GM13977 (cell line): ENCODE measurements at regions not wholly inside any gene's neighbourhood (a gene's known extent, or its start where the extent isn't known, plus 50 kb on each side); places are given as distances from the start of the nearest gene placed in this dataset.

Source experiments
- DNase-seq: peaks from one replicate; pipeline ENCODE4 v3.0.0; 2012; ENCODE audit warnings: low spot score
- CTCF ChIP-seq: IDR thresholded peaks from 2 replicates; pipeline ENCODE4 v1.5.1; 2012; ENCODE audit warnings: mild to moderate bottlenecking, control low read depth; ENCODE audit not compliant: insufficient read depth; ENCODE audit errors: extremely low read depth, missing control alignments
- in situ Hi-C: fragments of 300-500 bp; cut with MboI; formaldehyde crosslinking; loops from one replicate; pipeline ENCODE4 v1.12.0; 2022; ENCODE audit warnings: low sequenced_read_pairs, low pct_unique_long_range_greater_than_20kb, mixed read lengths, inconsistent platforms; ENCODE audit not compliant: unreplicated experiment

GRCh38 chr3:62954580-62954979 is 79.4 kb upstream of the CADPS start:
- in situ Hi-C loops: no loop called here
- DNase-seq: no peak

DNA sequence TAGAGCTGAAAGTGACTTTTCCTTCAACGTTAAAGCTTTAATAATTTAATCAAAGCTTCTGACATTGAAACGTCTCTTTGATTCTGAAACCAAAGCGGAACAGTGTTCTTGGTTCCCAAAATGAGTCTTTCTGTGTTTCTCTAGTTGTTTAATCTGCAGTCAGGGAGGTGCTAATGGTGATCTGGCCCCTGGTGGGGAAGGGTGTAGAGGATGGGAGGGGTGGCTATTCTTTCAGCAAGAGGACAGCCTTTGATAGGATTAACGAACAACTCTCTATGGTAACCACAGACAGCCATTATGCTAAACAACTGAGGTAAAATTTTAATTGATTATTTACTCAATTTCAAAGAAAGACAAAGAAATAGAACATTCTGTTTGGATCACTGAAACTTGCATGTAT is 79.9 kb upstream of the CADPS start:
- in situ Hi-C loops: no loop called here
- DNase-seq: no peak
- TF ChIP-seq CTCF: no peak

More at GRCh38 chr3:62954580-62954979, 79.4 kb upstream of the CADPS start:
- TF ChIP-seq CTCF: no peak

GRCh38 chr3:62956411-62956810 is 81.2 kb upstream of the CADPS start:
- in situ Hi-C loops: no loop called here
- DNase-seq: no peak
- no peak for TF ChIP-seq CTCF

GRCh38 chr3:62961874-62962556 is 86.8 kb upstream of the CADPS start:
- in situ Hi-C loops: no loop called here
- no peak for DNase-seq
- no peak for TF ChIP-seq CTCF

- in situ Hi-C loops: no loop called here
- DNase-seq: no peak
- no peak for TF ChIP-seq CTCF
Measured at GRCh38 chr3:62962714-62963113, 87.5 kb upstream of the CADPS start.

- TF ChIP-seq CTCF: no peak
- in situ Hi-C loops: no loop called here
- no peak for DNase-seq
Measured at GRCh38 chr3:62965311-62965710, 90.1 kb upstream of the CADPS start.
